RWPE2 (cell line): ENCODE measurements at regions not wholly inside any gene's neighbourhood (a gene's known extent, or its start where the extent isn't known, plus 50 kb on each side); places are given as distances from the start of the nearest gene placed in this dataset.
A peak's percentile ranks its signal among the peaks of the same experiment; 100 is the strongest.

Experiments used
- ATAC-seq: fragments of 200-7000 bp; cut with Tn5 transposase; 3 replicates; pipeline ENCODE4 v1.9.1; 2021; ENCODE audit warnings: low read depth
- DNase-seq: peaks from one replicate; pipeline ENCODE4 v3.0.0-alpha.2; 2020; ENCODE audit warnings: low spot score
- H3K27ac ChIP-seq: fragments of 450-650 bp; 2 replicates; pipeline ENCODE4 v1.5.1; 2017; ENCODE audit warnings: mild to moderate bottlenecking; ENCODE audit not compliant: poor library complexity, severe bottlenecking
- H3K27me3 ChIP-seq: fragments of 250-450 bp; sonication (Bioruptor Pico); 2 replicates; pipeline ENCODE4 v1.5.1; 2021; ENCODE audit warnings: mild to moderate bottlenecking, moderate library complexity; ENCODE audit not compliant: insufficient read depth, poor library complexity, severe bottlenecking
- H3K36me3 ChIP-seq: fragments of 250-450 bp; sonication (Bioruptor Pico); 2 replicates; pipeline ENCODE4 v1.5.1; 2020; ENCODE audit warnings: low read depth, mild to moderate bottlenecking, moderate library complexity
- H3K4me1 ChIP-seq: fragments of 250-450 bp; sonication (Bioruptor Pico); 2 replicates; pipeline ENCODE4 v1.5.1; 2021; ENCODE audit warnings: mild to moderate bottlenecking, moderate library complexity; ENCODE audit not compliant: insufficient read depth, poor library complexity, severe bottlenecking
- H3K4me3 ChIP-seq: fragments of 250-450 bp; sonication (Bioruptor Pico); 2 replicates; pipeline ENCODE4 v1.5.1; 2021; ENCODE audit warnings: mild to moderate bottlenecking, moderate library complexity; ENCODE audit not compliant: severe bottlenecking
- H3K9me3 ChIP-seq: fragments of 250-450 bp; sonication (Bioruptor Pico); 2 replicates; pipeline ENCODE4 v1.5.1; 2021; ENCODE audit warnings: mild to moderate bottlenecking, moderate library complexity; ENCODE audit not compliant: severe bottlenecking
- TF ChIP-seq, protein P1 (sequence below): fragments of 450-650 bp; IDR thresholded peaks from one replicate; pipeline ENCODE4 v1.5.1; 2017; ENCODE audit warnings: mild to moderate bottlenecking, moderate library complexity; ENCODE audit not compliant: poor library complexity, severe bottlenecking

- no peaks in the 10 kb centered on the region for H3K36me3 ChIP-seq
- DNase-seq (no peak), ATAC-seq (no peak)
- H3K27ac ChIP-seq, result no peak overlapping the region
- H3K9me3 ChIP-seq, result no peaks in the 10 kb centered on the region
- peaks cover 3% of the 10 kb centered on the region for H3K27me3 ChIP-seq
- no peaks in the 10 kb centered on the region for H3K4me1 ChIP-seq
- TF ChIP-seq, protein P1, sequence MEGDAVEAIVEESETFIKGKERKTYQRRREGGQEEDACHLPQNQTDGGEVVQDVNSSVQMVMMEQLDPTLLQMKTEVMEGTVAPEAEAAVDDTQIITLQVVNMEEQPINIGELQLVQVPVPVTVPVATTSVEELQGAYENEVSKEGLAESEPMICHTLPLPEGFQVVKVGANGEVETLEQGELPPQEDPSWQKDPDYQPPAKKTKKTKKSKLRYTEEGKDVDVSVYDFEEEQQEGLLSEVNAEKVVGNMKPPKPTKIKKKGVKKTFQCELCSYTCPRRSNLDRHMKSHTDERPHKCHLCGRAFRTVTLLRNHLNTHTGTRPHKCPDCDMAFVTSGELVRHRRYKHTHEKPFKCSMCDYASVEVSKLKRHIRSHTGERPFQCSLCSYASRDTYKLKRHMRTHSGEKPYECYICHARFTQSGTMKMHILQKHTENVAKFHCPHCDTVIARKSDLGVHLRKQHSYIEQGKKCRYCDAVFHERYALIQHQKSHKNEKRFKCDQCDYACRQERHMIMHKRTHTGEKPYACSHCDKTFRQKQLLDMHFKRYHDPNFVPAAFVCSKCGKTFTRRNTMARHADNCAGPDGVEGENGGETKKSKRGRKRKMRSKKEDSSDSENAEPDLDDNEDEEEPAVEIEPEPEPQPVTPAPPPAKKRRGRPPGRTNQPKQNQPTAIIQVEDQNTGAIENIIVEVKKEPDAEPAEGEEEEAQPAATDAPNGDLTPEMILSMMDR, result no peak
- H3K4me3 ChIP-seq, result no peak overlapping the region
Measured at GRCh38 chr6:94372229-94372628, 952.9 kb upstream of the EPHA7 start.

GRCh38 chr6:94367316-94367715 lies 948.0 kb upstream of the EPHA7 start:
- TF ChIP-seq, protein P1, result no peak
- H3K4me3 ChIP-seq, result no peak overlapping the region
- H3K27me3 ChIP-seq, result peaks cover 3% of the 10 kb centered on the region
- ATAC-seq (no peak), DNase-seq (no peak)
- H3K27ac ChIP-seq, result no peak overlapping the region
- no peaks in the 10 kb centered on the region for H3K4me1 ChIP-seq
- H3K9me3 ChIP-seq, result no peaks in the 10 kb centered on the region
- H3K36me3 ChIP-seq, result no peaks in the 10 kb centered on the region

DNA sequence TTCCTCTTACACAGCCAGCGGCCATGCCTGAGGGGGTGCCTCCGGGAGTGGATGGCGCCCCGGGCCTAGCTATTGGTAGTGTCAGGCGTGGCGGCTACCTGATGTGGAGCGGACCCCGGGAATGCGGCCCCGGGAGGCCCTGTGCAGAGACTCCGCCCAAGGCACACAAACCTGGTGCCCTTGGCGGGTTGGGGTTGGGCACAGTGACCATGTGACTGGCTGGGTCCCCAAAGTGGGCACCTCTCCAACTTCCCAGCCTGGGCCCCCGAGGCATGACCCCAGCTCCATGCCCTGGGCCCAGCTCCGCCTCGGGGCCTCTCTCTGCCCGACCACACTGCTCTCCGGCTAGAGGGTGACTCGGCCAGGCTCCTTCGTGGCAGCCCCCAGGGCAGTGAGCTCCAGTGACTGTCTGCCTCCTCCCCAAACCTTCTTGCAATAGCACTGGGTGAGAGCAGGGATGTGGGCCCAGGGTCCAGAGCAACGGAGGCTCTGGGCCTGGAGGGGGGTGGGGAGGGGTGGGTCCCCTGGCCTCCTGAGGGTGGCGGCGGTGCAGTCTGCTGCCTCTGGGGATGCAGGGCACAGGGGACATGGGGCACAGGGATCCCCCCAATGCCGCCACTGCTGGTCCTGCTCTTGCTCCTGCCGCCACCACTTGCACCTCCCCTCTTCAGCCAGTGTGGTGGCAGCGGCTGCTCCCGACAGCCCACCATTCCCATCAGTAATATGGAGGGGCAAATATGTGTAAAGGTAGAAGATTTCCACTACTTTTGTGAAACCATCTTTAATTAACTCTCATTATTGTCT lies 942.9 kb upstream of the EPHA7 start:
- Histone ChIP-seq H3K36me3 (no peaks in the 10 kb centered on the region), H3K9me3 (no peaks in the 10 kb centered on the region)
- TF ChIP-seq, protein P1, result no peak

GRCh38 chr6:94361304-94362060 lies 942.1 kb upstream of the EPHA7 start:
- no peaks in the 10 kb centered on the region for H3K9me3 ChIP-seq
- H3K27ac ChIP-seq, result no peak overlapping the region
- H3K4me1 ChIP-seq, result no peaks in the 10 kb centered on the region
- ATAC-seq, result no peak
- no peak overlapping the region for H3K4me3 ChIP-seq
- H3K27me3 ChIP-seq, result peaks cover 3% of the 10 kb centered on the region
- DNase-seq, result peak; percentile 34
- TF ChIP-seq, protein P1, result no peak
- H3K36me3 ChIP-seq, result no peaks in the 10 kb centered on the region

More for the DNA sequence above, 942.9 kb upstream of the EPHA7 start:
- H3K27ac ChIP-seq, result no peak overlapping the region
- H3K27me3 ChIP-seq, result peaks cover 3% of the 10 kb centered on the region
- no peak overlapping the region for H3K4me3 ChIP-seq
- H3K4me1 ChIP-seq, result no peaks in the 10 kb centered on the region
- ATAC-seq, result no peak
- peak; percentile 55 for DNase-seq
